ENCODE measurements at regions not wholly inside any gene's neighbourhood (a gene's known extent, or its start where the extent isn't known, plus 50 kb on each side); places are given as distances from the start of the nearest gene placed in this dataset.

- TF ChIP-seq CTCF (IDR thresholded peaks at IDR 0.05) (no peak), POLR2A (IDR thresholded peaks at IDR 0.05) (no peak)
These were observed 119.1 kb downstream of the DNAAF6 start for GRCh38 chrX:107325467-107325866.
